K562 (cell line): ENCODE measurements at regions not wholly inside any gene's neighbourhood (a gene's known extent, or its start where the extent isn't known, plus 50 kb on each side); places are given as distances from the start of the nearest gene placed in this dataset.

Source experiments
- COPS2 ChIP-seq: fragments of 450-650 bp; conservative IDR thresholded peaks from 2 replicates; pipeline ENCODE4 v1.6.1; 2016; ENCODE audit warnings: mild to moderate bottlenecking, moderate library complexity
- CREB3 ChIP-seq: fragments of 450-650 bp; conservative IDR thresholded peaks from 2 replicates; pipeline ENCODE4 v1.6.1; 2016; ENCODE audit warnings: missing genetic modification characterization, low read depth, mild to moderate bottlenecking, missing compliant biosample characterization, moderate library complexity
- CTCFL ChIP-seq: IDR thresholded peaks from 2 replicates; pipeline ENCODE4 v1.6.1; 2011; ENCODE audit warnings: borderline replicate concordance, low read depth, mild to moderate bottlenecking, moderate library complexity, low read length; ENCODE audit not compliant: insufficient read depth, poor library complexity, severe bottlenecking
- KLF1 ChIP-seq: fragments of 450-650 bp; IDR thresholded peaks from 2 replicates; pipeline ENCODE4 v1.6.1; 2016; ENCODE audit warnings: missing genetic modification characterization, missing compliant biosample characterization
- MAFG ChIP-seq: fragments of 450-650 bp; conservative IDR thresholded peaks from 2 replicates; pipeline ENCODE4 v1.6.1; 2016; ENCODE audit warnings: missing genetic modification characterization, missing compliant biosample characterization
- MCM5 ChIP-seq: fragments of 450-650 bp; IDR thresholded peaks from 2 replicates; pipeline ENCODE4 v1.6.1; 2016; ENCODE audit warnings: low read depth
- PPARD ChIP-seq: fragments of 250-450 bp; sonication (Bioruptor Pico); IDR thresholded peaks from 2 replicates; pipeline ENCODE4 v1.8.0; 2022; ENCODE audit warnings: inconsistent platforms, mild to moderate bottlenecking, moderate library complexity
- PTRF ChIP-seq: fragments of 450-650 bp; IDR thresholded peaks from 2 replicates; pipeline ENCODE4 v1.6.1; 2016; ENCODE audit warnings: mild to moderate bottlenecking, missing genetic modification characterization, missing compliant biosample characterization
- TF ChIP-seq, protein P1 (sequence below): fragments of 250-450 bp; sonication (Bioruptor Pico); IDR thresholded peaks from 2 replicates; pipeline ENCODE4 v1.8.0; 2022; ENCODE audit warnings: inconsistent platforms, mild to moderate bottlenecking, moderate library complexity, borderline replicate concordance

- TF ChIP-seq MCM5 (no peak), CREB3 (tag) (no peak), KLF1 (tag) (no peak), PPARD (CRISPR knock-in tag) (no peak), CTCFL (no peak), COPS2 (no peak), PTRF (no peak), MAFG (no peak)
- TF ChIP-seq, protein P1, sequence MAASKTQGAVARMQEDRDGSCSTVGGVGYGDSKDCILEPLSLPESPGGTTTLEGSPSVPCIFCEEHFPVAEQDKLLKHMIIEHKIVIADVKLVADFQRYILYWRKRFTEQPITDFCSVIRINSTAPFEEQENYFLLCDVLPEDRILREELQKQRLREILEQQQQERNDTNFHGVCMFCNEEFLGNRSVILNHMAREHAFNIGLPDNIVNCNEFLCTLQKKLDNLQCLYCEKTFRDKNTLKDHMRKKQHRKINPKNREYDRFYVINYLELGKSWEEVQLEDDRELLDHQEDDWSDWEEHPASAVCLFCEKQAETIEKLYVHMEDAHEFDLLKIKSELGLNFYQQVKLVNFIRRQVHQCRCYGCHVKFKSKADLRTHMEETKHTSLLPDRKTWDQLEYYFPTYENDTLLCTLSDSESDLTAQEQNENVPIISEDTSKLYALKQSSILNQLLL (CRISPR knock-in tag), result no peak
Measured at GRCh38 chr3:72048873-72049272, 263.9 kb upstream of the PROK2 start (continued).
